NCI-H460 (cell line): ENCODE measurements at regions not wholly inside any gene's neighbourhood (a gene's known extent, or its start where the extent isn't known, plus 50 kb on each side); places are given as distances from the start of the nearest gene placed in this dataset.

Experiments used
- DNase-seq: peaks from one replicate; pipeline ENCODE4 v3.0.0-alpha.2; 2016; ENCODE audit warnings: low read depth; ENCODE audit errors: extremely low read depth

- no peak for DNase-seq
Observed at GRCh38 chr20:51893723-51894122, 91.4 kb upstream of the SALL4 start.

- DNase-seq: no peak
Observed at GRCh38 chr20:51890003-51890402, 87.7 kb upstream of the SALL4 start.

- DNase-seq: no peak
Observed at GRCh38 chr20:51889466-51889865, 87.1 kb upstream of the SALL4 start.

GRCh38 chr20:51888291-51888690 lies 86.0 kb upstream of the SALL4 start:
- DNase-seq: no peak

DNA sequence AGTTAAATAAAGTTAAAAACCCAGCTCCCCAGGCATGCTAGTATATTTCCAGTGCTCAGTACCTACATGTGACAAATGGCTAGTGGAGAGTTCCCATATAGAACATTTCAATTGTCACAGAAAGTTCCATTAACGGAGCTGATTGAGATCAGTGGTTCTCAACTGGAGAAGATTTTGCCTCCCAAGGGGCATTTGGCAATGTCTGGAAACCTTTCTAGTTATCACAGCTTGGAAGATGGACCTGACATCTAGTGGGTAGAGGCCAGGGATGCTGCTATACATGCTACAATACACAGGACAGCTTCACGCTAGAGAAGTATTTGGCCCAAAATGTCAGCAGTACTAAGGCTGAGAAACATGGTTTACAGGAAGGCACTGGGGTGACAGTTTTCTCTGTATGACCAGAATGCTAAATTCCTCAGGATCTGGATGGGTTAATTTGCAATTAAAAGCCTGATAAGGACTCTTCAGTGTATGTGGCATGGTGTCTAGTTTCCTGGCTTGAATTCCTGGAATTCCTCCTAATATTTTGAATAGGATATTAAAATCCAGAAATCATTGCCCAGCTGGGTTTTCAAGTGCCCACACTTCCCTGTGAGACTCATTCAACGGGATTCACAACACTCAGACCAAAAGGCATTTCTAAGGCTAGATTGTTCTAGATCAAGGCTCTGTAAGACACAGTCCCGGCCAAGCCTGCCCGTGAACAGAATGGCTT lies 84.7 kb upstream of the SALL4 start:
- no peak for DNase-seq

- DNase-seq: no peak
Observed at GRCh38 chr20:51886341-51886740, 84.0 kb upstream of the SALL4 start.

GRCh38 chr20:51884561-51884960 lies 82.2 kb upstream of the SALL4 start:
- no peak for DNase-seq

DNA sequence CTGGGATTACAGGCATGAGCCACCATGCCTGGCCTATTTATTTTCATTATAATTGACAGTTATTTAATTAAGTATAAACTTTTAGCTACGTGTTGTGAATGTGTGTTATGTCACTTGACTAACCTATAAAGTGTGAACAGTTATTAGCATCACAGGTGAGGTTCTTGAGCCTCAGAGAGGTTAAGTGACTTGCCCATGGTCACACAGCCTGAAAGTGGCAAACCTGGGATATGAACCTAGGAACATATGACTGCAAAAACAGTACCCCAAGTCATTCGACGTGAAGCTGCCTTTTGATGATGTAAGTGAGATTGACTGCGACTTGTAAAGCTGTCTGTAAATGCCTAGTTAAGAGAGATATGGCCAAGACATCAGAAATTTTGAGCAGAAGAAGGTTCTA lies 77.9 kb upstream of the SALL4 start:
- no peak for DNase-seq

- DNase-seq: no peak
Observed at GRCh38 chr20:51876313-51876940, 74.1 kb upstream of the SALL4 start.

DNA sequence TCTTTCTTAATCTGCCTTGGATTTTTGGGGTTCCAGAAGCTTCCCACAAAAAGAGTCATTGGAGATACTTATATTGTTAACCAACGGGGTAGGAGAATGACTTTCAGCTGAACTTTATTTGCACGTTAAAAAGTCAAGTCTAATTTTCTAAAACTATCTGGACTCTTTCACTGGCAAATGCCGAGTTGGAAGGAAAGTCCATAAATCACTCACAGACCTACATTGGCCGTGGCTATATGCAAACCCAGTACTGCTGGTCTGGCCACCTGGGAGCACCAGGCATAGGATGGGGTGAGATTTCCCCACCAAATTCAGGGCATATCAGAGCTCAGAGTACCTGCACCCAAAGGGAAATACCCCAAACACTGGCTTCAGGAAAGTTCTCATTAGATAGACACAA lies 71.3 kb upstream of the SALL4 start:
- DNase-seq: no peak

DNA sequence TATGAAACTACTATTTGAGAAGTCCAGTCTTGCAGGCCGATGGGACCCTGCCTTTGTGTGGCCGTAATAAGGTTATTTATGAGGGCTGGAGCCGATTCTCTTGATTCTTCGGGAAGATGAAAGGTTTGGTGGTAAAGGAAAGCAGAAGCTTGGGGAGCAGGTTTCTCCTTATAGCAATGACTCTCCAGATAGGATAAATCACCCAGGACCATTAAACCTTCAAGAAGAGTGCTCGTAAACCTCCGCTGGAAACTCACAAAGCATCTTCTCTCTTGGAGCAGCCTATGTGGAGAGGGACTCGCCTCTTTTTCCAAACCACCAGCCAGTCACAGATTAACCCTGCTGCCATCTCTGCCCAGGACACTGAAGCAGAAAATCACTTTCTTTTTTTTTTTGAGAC lies 69.6 kb upstream of the SALL4 start:
- no peak for DNase-seq

DNA sequence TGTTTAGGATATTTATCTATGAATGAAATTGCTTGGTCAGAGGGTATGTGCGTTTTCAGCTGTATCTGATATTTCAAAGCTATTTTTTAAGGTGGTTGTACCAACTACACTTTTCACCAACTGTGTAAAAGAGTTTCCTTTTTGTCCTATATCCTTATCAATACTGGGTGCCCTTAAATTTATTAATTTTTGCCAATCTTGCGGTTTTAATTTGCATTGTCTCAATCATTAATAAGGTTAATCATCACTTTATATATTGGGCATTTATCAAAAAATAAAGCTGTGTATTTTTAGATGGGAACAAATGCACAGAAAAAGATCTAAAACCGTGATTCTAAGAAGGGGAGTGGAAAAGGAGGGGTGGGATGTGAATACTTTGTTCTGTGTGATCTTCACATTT lies 66.7 kb upstream of the SALL4 start:
- DNase-seq: no peak

DNA sequence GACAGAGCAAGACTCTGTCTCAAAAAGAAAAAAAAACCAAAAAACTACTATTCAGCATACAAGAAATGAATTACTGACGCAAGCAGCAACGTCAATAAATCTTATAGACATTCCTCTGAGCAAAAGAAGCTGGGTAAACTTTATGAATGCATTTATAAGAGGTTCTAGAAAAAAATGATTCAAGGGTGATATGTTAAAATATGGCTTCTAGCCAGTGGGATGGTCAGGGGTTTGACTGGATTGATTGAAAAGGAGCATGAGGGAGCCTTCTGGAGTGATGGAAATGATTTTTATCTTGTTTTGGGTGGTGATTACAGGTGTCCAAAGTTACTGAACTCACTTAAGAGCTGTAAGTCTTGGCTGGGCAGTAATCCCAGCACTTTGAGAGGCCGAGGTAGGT lies 64.9 kb upstream of the SALL4 start:
- DNase-seq: no peak

- DNase-seq: no peak
Observed at GRCh38 chr20:51864967-51865366, 62.6 kb upstream of the SALL4 start.

- no peak for DNase-seq
Observed at GRCh38 chr20:51862796-51863195, 60.5 kb upstream of the SALL4 start.

DNA sequence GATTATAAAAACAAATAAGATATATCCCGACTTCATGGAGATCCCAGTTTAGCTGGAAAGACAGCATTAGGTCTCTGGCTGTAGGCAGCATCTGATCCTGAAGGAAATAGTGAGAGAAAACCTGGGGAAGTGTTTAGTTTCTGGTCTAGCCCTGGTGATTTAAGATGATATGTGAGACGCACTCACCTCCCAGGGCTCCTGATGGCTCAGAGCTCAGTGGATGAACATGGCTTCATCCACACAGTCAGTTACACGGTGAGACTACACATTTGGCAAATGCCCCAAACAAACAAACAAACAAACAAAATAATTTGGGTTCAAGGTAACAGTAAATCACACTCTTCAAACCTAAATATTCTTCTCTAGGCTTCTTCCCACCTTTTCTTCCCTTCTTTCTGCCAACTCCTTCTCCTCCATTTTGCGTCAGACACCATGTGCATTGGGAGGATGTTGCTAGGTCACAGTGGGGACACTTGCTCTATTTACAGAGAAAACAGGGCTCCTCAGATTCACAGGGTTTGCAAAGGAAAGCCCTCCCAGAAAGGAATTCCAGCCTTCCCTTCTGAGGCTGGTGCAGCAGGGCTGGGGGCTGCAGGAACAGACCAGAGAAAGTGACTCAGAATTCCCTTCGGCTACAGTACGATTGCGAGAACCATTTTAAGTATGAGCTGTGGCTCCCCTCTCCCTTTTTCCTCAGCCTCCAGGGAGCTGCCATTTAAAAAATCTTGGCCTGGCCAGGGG lies 59.6 kb upstream of the SALL4 start:
- DNase-seq: no peak

DNA sequence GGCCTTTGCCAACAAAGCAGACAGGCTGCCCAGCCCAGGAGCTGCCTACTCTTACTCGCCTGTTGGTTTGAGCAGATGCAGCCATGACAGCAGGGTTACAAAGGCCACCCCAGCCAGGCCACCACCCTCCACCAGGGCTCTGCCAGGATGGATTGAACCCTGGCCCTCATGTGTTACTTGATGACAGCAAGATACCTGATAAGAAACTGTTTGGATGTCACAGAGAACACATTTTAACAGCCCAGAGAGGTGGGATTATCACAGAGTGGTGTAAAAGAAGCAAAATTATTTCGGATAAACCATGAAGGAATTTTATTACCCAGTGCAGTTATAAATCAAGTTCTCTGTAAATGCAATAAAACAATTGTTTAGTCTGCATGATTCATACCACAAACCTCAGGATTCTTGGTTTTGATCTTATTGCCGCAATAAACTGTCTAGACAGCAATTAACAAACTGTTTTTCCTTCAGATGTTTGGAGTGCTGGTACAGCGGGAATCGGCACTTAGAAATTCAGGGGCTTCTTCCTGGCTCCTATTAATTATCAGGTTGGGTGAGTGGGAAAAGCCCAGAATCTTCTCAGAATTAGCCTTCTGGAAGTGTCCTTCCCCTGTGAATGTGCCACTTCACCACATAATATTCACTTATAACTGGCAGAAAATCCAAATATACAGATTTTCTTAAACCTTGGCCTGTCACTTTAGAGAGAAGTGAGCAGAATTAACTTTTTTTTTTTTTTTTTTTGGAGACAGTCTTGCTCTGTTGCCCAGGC lies 58.0 kb upstream of the SALL4 start:
- no peak for DNase-seq

DNA sequence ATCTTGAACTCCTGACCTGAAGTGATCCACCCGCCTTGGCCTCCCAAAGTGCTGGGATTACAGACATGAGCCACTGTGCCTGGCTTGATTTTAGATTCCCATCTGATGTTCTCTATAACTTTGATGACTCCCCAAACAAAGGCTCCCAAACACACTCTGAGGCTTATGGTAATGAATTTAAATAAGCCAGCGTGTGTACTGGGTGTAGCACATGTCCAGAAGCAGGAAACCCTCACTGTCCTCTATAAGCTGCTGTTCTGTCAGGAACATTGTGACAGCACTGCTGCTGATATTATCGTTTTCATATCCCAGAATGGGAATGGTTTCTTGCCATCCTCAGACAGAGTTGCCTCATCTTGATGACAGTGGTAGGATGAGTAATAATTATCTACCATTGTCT lies 54.1 kb upstream of the SALL4 start:
- DNase-seq: no peak

DNA sequence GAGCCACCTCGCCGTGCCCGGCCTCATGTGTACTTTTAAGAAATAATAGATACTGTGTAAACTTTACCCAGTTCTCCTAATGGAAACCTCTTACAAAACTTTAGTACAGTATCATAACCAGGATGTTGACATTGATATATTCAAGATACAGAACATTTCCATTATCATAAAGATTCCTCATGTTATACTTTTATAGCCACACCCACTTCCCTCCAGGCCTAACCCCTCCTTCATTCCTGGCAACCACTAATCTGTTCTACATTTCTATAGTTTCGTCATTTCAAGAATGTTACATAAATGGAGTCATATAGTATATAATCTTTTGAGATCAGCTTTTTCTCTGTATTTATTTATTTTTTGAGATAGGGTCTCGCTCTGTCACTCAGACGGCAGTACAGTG lies 52.6 kb upstream of the SALL4 start:
- DNase-seq: no peak
